ENCODE measurements at regions not wholly inside any gene's neighbourhood (a gene's known extent, or its start where the extent isn't known, plus 50 kb on each side); places are given as distances from the start of the nearest gene placed in this dataset.

GRCh38 chr5:60060389-60060788, 166.9 kb upstream of the PDE4D start:
- TF ChIP-seq REST (IDR thresholded peaks at IDR 0.05; ENCODE audit: insufficient read depth in 1 of 2, low read depth in 2 of 2, low read length in 2 of 2) (no peak), POLR2AphosphoS5 (IDR thresholded peaks at IDR 0.05; ENCODE audit: low read depth, low read length) (no peak), SIN3A (IDR thresholded peaks at IDR 0.05; ENCODE audit: borderline replicate concordance, insufficient read depth, low read length) (no peak)
